BJ (cell line): ENCODE measurements at regions not wholly inside any gene's neighbourhood (a gene's known extent, or its start where the extent isn't known, plus 50 kb on each side); places are given as distances from the start of the nearest gene placed in this dataset.
"Not testable (repeated sequence)": the region's sequence is repeated elsewhere in the genome, so short reads cannot be mapped to it uniquely, and the experiment has no call there.

Experiments
- CTCF ChIA-PET: fragments of 350-600 bp; formaldehyde crosslinking; extraction: SDS; loops from one replicate; lab custom pipeline; 2021; ENCODE audit warnings: antibody characterized with exemption, inconsistent platforms; lab: Yijun Ruan, JAX
- POLR2A ChIA-PET: fragments of 300-600 bp; sonication (Branson Sonifier 250); formaldehyde crosslinking; extraction: SDS; loops from one replicate; lab custom pipeline; 2021; ENCODE audit warnings: antibody characterized with exemption; lab: Charles Lee
- DNase-seq: peaks from one replicate; pipeline ENCODE4 v3.0.0-alpha.2; 2011; ENCODE audit warnings: low read depth
- H3K27me3 ChIP-seq: 2 replicates; pipeline ENCODE4 v1.6.0; 2011; ENCODE audit warnings: low read length; ENCODE audit not compliant: control insufficient read depth, insufficient read depth
- H3K36me3 ChIP-seq: 2 replicates; pipeline ENCODE4 v1.5.1; 2011; ENCODE audit warnings: low read length; ENCODE audit not compliant: control insufficient read depth, insufficient read depth
- H3K4me3 ChIP-seq: 2 replicates; pipeline ENCODE4 v1.5.1; 2011; ENCODE audit warnings: low read depth, mild to moderate bottlenecking, control low read depth, low read length
- TF ChIP-seq, protein P1 (sequence below): IDR thresholded peaks from 2 replicates; pipeline ENCODE4 v1.5.1; 2011; ENCODE audit warnings: low read depth, mild to moderate bottlenecking, control low read depth, inconsistent platforms, low read length, moderate library complexity; ENCODE audit not compliant: insufficient read depth

DNA sequence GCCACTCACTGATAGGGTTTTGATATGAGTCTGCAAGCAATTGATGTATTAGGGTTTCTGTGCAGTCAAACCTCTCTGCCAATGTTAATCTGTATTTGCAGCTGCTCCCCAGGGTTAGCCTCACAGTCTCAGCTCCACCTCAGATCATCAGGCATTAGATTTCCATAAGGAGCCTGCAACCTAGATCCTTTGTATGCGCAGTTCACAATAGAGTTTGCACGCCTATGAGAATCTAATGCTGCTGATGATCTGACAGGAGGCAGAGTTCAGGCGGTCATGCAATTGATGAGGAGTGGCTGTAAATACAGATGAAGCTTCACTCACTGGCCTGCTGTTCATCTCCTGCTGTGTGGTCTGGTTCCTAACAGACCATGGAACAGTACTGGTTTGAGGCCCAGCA is 280.6 kb downstream of the PAPSS1 start:
- TF ChIP-seq, protein P1, sequence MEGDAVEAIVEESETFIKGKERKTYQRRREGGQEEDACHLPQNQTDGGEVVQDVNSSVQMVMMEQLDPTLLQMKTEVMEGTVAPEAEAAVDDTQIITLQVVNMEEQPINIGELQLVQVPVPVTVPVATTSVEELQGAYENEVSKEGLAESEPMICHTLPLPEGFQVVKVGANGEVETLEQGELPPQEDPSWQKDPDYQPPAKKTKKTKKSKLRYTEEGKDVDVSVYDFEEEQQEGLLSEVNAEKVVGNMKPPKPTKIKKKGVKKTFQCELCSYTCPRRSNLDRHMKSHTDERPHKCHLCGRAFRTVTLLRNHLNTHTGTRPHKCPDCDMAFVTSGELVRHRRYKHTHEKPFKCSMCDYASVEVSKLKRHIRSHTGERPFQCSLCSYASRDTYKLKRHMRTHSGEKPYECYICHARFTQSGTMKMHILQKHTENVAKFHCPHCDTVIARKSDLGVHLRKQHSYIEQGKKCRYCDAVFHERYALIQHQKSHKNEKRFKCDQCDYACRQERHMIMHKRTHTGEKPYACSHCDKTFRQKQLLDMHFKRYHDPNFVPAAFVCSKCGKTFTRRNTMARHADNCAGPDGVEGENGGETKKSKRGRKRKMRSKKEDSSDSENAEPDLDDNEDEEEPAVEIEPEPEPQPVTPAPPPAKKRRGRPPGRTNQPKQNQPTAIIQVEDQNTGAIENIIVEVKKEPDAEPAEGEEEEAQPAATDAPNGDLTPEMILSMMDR = no peak
- Histone ChIP-seq H3K4me3 (no peak overlapping the region), H3K27me3 (no peaks in the 10 kb centered on the region), H3K36me3 (no peaks in the 10 kb centered on the region)
- POLR2A ChIA-PET = no interaction called here
- DNase-seq = no peak
- CTCF ChIA-PET = interaction anchor here (1.2 to 1.5 kb wide), 2 partner anchors 11 to 16 kb away, joined by 3 to 4 read pairs; no protein-coding TSS in a partner anchor

DNA sequence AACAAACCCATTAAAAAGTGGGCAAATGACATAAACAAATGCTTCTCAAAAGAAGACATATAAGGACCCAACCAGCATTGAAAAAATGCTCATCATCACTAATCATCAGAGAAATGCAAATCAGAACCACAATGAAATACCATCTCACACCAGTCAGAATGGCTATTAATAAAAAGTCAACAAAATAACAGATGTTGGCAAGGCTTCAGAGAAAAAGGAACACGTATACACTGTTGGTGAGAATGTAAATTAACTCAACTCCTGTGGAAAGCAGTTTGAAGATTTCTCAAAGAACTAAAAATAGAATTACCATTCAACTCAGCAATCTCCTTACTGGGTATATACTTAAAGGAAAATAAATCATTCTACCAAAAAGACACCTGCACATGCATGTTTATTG is 283.6 kb downstream of the PAPSS1 start:
- H3K27me3 ChIP-seq, POLR2A ChIA-PET, H3K36me3 ChIP-seq, H3K4me3 ChIP-seq, CTCF ChIA-PET, DNase-seq: not testable (repeated sequence)

DNA sequence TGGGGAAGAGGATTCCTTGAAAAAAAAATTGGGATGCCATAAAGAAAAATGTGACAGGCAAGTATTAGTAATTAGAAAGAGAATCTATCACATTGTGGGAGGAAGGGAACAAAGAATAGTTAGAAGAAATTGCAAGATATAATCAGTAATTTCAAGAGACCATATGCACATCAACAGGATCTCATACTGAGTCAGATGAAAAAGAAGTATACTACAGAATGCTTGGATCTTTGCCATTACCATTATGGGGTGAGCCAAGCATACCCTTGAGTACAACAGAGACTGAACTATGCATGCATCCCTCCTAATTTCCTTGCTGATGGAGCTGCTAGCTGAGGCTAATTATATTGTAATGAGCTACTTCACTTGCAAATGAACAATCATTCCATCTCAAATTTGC is 287.6 kb downstream of the PAPSS1 start:
- no peaks in the 10 kb centered on the region for H3K36me3 ChIP-seq
- ChIA-PET CTCF (no interaction called here), POLR2A (no interaction called here)
- H3K4me3 ChIP-seq = no peak overlapping the region
- no peak for DNase-seq
- TF ChIP-seq, protein P1 = no peak
- H3K27me3 ChIP-seq = no peaks in the 10 kb centered on the region; the same call in 1 of the 2 replicates

DNA sequence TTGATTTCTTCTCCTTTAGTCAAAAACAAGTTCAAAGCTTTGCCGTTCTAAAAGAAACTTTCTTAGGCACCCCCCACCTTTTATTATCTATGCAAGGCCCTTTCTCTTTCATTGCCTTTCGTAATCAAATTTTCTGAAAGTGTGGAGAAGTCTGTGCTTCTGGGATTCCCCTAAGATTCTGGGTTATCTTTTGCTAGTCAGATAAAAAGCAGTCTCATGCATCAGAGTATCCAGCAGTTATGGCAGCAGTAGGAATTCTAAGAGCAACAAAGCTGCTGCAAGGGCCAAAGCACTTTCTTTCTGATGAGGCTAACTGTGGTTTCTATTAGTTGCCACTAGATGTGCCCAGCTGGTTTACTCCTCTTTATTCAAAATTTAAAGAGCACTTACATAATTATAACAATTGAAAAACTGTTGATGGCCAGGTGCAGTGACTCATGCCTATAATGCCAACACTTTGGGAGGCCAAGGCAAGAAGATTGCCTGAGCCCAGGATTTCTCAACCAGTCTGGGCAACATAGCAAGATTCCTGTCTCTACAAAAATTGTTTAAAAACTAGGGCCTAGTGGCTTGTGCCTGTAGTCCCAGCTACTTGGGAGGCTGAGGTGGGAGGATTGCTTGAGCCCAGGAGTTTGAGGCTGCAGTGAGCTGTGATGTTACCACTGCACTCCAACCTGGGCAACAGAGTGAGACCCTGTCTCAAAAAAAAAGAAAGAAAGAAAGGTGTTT is 296.2 kb downstream of the PAPSS1 start:
- Histone ChIP-seq H3K36me3 (no peaks in the 10 kb centered on the region), H3K4me3 (no peak overlapping the region), H3K27me3 (no peaks in the 10 kb centered on the region)
- TF ChIP-seq, protein P1 = no peak
- ChIA-PET POLR2A (no interaction called here), CTCF (interaction anchor here (0.7 to 0.9 kb wide), 2 partner anchors 15 to 40 kb away, joined by 3 read pairs; no protein-coding TSS in a partner anchor)
- DNase-seq = no peak

DNA sequence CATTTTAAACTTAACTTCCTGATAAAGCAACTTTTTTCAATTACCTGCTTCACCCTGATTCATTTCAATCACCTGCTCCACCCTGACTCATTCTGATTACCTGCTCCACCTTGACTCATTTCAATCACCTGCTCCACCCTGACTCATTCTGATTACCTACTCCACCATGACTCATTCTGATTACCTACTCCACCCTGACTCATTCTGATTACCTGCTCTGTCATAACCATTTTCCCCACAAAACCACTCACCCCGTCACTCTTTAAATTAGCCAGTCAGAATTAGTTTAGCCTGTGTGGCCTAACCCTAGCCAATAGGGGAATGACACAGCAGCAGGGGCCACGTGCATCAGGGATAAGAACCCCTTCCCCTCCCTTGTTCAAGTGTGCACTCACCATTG is 300.5 kb downstream of the PAPSS1 start:
- POLR2A ChIA-PET, H3K36me3 ChIP-seq, H3K27me3 ChIP-seq, CTCF ChIA-PET, DNase-seq, H3K4me3 ChIP-seq: not testable (repeated sequence)

DNA sequence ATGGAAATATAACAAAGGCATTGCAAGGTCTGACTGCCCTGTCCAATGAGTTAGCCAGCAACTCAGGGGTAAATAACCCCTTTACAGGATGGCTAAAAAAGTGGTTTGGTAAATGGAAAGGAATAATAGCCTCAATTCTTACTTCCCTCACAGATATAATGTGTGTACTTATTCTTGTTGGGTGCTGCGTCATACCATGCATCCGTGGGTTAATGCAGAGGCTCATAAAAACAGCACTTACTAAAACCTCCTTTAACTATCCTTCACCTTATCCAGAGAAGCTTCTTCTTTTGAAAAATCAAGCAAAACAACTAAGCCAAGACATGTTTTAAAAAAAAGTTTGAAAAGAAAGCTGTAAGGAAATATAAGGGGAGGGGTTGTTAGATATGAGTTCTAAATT is 301.0 kb downstream of the PAPSS1 start:
- CTCF ChIA-PET = no interaction called here
- POLR2A ChIA-PET = no interaction called here
- no peak for DNase-seq
- Histone ChIP-seq H3K4me3 (no peak overlapping the region), H3K36me3 (no peaks in the 10 kb centered on the region), H3K27me3 (no peaks in the 10 kb centered on the region)
- TF ChIP-seq, protein P1 = no peak

DNA sequence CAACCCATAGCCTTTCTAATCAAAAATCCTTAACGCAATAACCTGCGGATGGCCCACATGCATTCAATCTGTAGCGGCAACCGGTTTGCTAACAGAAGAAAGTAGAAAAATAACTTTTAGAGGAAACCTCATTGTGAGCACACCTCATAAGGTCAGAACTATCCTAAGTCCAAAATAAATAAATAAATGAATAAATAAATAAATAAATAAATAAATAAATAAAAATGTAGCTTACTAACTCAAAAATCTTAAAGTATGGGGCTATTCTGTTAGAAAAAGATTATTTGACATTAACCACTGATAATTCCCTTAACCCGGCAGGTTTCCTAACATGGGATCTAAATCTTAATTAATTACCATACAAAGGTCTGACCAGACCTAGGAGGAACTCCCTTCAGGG is 304.5 kb downstream of the PAPSS1 start:
- CTCF ChIA-PET, POLR2A ChIA-PET: not testable (repeated sequence)

DNA sequence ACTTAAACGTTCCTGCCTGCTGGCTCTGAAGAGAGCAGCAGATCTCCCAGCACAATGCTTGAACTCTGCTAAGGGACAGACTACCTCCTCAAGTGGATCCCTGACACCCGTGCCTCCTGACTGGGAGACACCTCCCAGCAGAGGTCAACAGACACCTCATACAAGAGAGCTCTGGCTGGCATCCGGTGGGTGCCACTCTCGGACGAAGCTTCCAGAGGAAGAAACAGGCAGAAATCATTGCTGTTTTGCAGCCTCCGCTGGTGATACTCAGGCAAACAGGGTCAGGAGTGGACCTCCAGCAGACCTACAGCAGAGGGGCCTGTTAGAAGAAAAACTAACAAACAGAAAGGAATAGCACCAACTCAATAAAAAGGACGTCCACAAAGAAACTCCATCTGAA is 310.2 kb downstream of the PAPSS1 start:
- POLR2A ChIA-PET, DNase-seq, CTCF ChIA-PET: not testable (repeated sequence)

More for the DNA sequence above, 304.5 kb downstream of the PAPSS1 start:
- not testable (repeated sequence) for H3K36me3 ChIP-seq, DNase-seq, H3K4me3 ChIP-seq, H3K27me3 ChIP-seq

More for the DNA sequence above, 310.2 kb downstream of the PAPSS1 start:
- not testable (repeated sequence) for H3K36me3 ChIP-seq, H3K4me3 ChIP-seq, H3K27me3 ChIP-seq
